ENCODE measurements at regions not wholly inside any gene's neighbourhood (a gene's known extent, or its start where the extent isn't known, plus 50 kb on each side); places are given as distances from the start of the nearest gene placed in this dataset.

DNA sequence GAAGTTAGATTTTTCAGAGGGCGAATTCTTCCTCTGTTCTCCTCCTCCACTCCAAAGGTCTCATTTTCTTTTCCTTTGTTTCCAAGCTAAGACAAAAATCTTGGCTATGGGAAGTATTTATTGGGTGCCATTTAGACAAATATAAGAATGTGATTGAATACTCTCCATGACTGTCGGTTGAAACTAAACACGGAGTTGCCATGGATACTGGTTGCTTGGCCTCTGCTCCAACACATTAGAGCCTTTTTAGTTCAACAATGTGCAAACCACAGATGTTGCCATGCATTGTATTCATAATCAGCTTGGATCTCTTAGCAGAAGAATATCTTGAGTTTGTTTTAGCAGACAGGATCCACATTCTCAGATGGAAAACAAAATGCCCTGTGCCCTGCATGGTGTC, 366.5 kb upstream of the LCORL start:
- TF ChIP-seq, protein P1, sequence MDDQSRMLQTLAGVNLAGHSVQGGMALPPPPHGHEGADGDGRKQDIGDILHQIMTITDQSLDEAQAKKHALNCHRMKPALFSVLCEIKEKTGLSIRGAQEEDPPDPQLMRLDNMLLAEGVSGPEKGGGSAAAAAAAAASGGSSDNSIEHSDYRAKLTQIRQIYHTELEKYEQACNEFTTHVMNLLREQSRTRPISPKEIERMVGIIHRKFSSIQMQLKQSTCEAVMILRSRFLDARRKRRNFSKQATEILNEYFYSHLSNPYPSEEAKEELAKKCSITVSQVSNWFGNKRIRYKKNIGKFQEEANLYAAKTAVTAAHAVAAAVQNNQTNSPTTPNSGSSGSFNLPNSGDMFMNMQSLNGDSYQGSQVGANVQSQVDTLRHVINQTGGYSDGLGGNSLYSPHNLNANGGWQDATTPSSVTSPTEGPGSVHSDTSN (IDR thresholded peaks at IDR 0.05), result no peak
- no peak for TF ChIP-seq POLR2AphosphoS5 (IDR thresholded peaks at IDR 0.05; ENCODE audit: low read depth, low read length)
- Histone ChIP-seq H3K4me2 (no peak overlapping the region), H3K4me1 (ENCODE audit: control insufficient read depth in 1 of 2, insufficient read depth in 2 of 2, low read depth in 1 of 2, low read length in 1 of 2) (no peaks in the 10 kb centered on the region), H3K4me3 (ENCODE audit: low read depth in 2 of 2, low read length in 1 of 2) (no peak overlapping the region), H4K20me1 (ENCODE audit: insufficient read depth) (no peaks in the 10 kb centered on the region), H3K9me3 (no peaks in the 10 kb centered on the region; the same call in 1 of the 2 replicates), H3K9ac (no peak overlapping the region), H3K9me2 (no peaks in the 10 kb centered on the region), H3K36me3 (replicated peaks in 1 of 2; ENCODE audit: control insufficient read depth in 1 of 2, insufficient read depth in 2 of 2, low read length in 1 of 2) (no peaks in the 10 kb centered on the region), H3K27ac (ENCODE audit: low read depth in 2 of 2, low read length in 1 of 2) (no peak overlapping the region), H2AFZ (ENCODE audit: low read depth) (no peak overlapping the region), H3K79me2 (ENCODE audit: insufficient read depth) (no peaks in the 10 kb centered on the region), H3K27me3 (ENCODE audit: insufficient read depth) (no peaks in the 10 kb centered on the region), H3F3A (replicated peaks; ENCODE audit: insufficient read depth) (no peaks in the 10 kb centered on the region)
- ChIA-PET POLR2A (no interaction called here), CTCF (no interaction called here)
- no peak for DNase-seq
- WGBS (ENCODE audit: low lambda C conversion rate), result 24% methylated on average over 3 of the region's 3 CpGs

DNA sequence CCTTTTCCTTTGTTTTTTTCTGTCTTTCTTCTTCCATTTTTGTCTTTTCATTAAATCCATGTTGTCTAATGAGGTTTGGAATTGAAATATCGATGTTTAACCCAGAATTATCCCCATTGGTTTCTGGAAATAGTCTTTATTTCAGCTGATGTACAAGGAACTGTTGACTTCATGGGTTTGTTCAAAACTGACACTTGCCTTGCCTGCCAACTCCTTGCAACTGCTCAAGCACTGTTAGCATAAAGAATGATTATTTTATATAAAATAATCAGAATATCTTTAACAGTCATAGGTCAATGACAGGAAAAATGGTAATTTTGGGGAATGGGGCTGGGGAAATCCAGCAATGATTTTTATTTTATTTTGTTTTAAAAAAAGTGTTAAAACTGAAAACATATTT, 359.6 kb upstream of the LCORL start:
- WGBS (ENCODE audit: low lambda C conversion rate), result 3% methylated on average over 1 of the region's 1 CpG
- no peaks in the 10 kb centered on the region for H3F3A ChIP-seq (replicated peaks; ENCODE audit: insufficient read depth)
- ChIA-PET CTCF (no interaction called here), POLR2A (no interaction called here)
- H3K79me2 ChIP-seq (ENCODE audit: insufficient read depth), result no peaks in the 10 kb centered on the region
- no peaks in the 10 kb centered on the region for H4K20me1 ChIP-seq (ENCODE audit: insufficient read depth)
- H3K9me2 ChIP-seq, result no peaks in the 10 kb centered on the region
- no peaks in the 10 kb centered on the region for H3K27me3 ChIP-seq (ENCODE audit: insufficient read depth)
- no peaks in the 10 kb centered on the region for H3K36me3 ChIP-seq (replicated peaks in 1 of 2; ENCODE audit: control insufficient read depth in 1 of 2, insufficient read depth in 2 of 2, low read length in 1 of 2)
- H3K27ac ChIP-seq (ENCODE audit: low read depth in 2 of 2, low read length in 1 of 2), result no peak overlapping the region
- H3K4me2 ChIP-seq, result no peak overlapping the region
- H3K9me3 ChIP-seq, result no peaks in the 10 kb centered on the region
- no peaks in the 10 kb centered on the region for H3K4me1 ChIP-seq (ENCODE audit: control insufficient read depth in 1 of 2, insufficient read depth in 2 of 2, low read depth in 1 of 2, low read length in 1 of 2)
- H2AFZ ChIP-seq (ENCODE audit: low read depth), result no peak overlapping the region
- DNase-seq, result no peak
- no peak overlapping the region for H3K9ac ChIP-seq
- no peak overlapping the region for H3K4me3 ChIP-seq (ENCODE audit: low read depth in 2 of 2, low read length in 1 of 2)
- TF ChIP-seq, protein P2, sequence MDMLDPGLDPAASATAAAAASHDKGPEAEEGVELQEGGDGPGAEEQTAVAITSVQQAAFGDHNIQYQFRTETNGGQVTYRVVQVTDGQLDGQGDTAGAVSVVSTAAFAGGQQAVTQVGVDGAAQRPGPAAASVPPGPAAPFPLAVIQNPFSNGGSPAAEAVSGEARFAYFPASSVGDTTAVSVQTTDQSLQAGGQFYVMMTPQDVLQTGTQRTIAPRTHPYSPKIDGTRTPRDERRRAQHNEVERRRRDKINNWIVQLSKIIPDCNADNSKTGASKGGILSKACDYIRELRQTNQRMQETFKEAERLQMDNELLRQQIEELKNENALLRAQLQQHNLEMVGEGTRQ (IDR thresholded peaks at IDR 0.05; ENCODE audit: borderline replicate concordance, low read depth, low read length), result no peak
- TF ChIP-seq, protein P3, sequence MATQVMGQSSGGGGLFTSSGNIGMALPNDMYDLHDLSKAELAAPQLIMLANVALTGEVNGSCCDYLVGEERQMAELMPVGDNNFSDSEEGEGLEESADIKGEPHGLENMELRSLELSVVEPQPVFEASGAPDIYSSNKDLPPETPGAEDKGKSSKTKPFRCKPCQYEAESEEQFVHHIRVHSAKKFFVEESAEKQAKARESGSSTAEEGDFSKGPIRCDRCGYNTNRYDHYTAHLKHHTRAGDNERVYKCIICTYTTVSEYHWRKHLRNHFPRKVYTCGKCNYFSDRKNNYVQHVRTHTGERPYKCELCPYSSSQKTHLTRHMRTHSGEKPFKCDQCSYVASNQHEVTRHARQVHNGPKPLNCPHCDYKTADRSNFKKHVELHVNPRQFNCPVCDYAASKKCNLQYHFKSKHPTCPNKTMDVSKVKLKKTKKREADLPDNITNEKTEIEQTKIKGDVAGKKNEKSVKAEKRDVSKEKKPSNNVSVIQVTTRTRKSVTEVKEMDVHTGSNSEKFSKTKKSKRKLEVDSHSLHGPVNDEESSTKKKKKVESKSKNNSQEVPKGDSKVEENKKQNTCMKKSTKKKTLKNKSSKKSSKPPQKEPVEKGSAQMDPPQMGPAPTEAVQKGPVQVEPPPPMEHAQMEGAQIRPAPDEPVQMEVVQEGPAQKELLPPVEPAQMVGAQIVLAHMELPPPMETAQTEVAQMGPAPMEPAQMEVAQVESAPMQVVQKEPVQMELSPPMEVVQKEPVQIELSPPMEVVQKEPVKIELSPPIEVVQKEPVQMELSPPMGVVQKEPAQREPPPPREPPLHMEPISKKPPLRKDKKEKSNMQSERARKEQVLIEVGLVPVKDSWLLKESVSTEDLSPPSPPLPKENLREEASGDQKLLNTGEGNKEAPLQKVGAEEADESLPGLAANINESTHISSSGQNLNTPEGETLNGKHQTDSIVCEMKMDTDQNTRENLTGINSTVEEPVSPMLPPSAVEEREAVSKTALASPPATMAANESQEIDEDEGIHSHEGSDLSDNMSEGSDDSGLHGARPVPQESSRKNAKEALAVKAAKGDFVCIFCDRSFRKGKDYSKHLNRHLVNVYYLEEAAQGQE (IDR thresholded peaks at IDR 0.05; ENCODE audit: low read depth, low read length), result no peak

DNA sequence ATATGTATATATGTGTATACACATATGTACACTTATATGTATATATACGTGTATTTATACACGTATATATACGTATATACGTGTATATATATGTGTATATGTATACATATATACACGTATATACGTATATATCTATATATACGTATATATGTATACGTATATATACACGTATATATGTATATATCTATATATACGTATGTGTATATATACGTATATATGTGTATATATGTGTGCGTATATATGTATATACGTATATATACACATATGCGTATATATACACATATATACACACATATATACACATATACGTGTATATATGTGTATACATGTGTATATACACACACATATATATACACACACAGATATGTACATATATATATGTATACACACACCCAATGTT, 348.0 kb upstream of the LCORL start:
- no peak overlapping the region for H3K4me3 ChIP-seq (ENCODE audit: low read depth in 2 of 2, low read length in 1 of 2)
- no peaks in the 10 kb centered on the region for H3K79me2 ChIP-seq (ENCODE audit: insufficient read depth)
- H3F3A ChIP-seq (replicated peaks; ENCODE audit: insufficient read depth), result no peaks in the 10 kb centered on the region
- H3K27ac ChIP-seq (ENCODE audit: low read depth in 2 of 2, low read length in 1 of 2), result no peak overlapping the region
- no peak for DNase-seq
- ChIA-PET CTCF (no interaction called here), POLR2A (no interaction called here)
- no peak overlapping the region for H3K4me2 ChIP-seq
- no peaks in the 10 kb centered on the region for H3K27me3 ChIP-seq (ENCODE audit: insufficient read depth)
- peaks cover 0 to 2% of the 10 kb centered on the region in 2 experiments; a peak in 1 of 4 replicates for H3K4me1 ChIP-seq (ENCODE audit: control insufficient read depth in 1 of 2, insufficient read depth in 2 of 2, low read depth in 1 of 2, low read length in 1 of 2)
- H3K9me3 ChIP-seq, result no peaks in the 10 kb centered on the region
- no peak overlapping the region for H2AFZ ChIP-seq (ENCODE audit: low read depth)
- no peak for TF ChIP-seq NRF1 (IDR thresholded peaks at IDR 0.05; ENCODE audit: low read depth, low read length)
- TF ChIP-seq, protein P1 (IDR thresholded peaks at IDR 0.05), result no peak
- no peaks in the 10 kb centered on the region for H3K36me3 ChIP-seq (replicated peaks in 1 of 2; ENCODE audit: control insufficient read depth in 1 of 2, insufficient read depth in 2 of 2, low read length in 1 of 2)
- H4K20me1 ChIP-seq (ENCODE audit: insufficient read depth), result no peaks in the 10 kb centered on the region
- H3K9me2 ChIP-seq, result no peaks in the 10 kb centered on the region
- H3K9ac ChIP-seq, result no peak overlapping the region
- WGBS (ENCODE audit: low lambda C conversion rate), result 82% methylated on average over 15 of the region's 15 CpGs

All from SK-N-SH (cell line).